Stimulated activated CD4-positive, alpha-beta T cell treated with anti-CD3 and anti-CD28 coated beads, TNF-alpha, amount 100 ng/mL, for 4 hours (primary cell): ENCODE measurements at regions not wholly inside any gene's neighbourhood (a gene's known extent, or its start where the extent isn't known, plus 50 kb on each side); places are given as distances from the start of the nearest gene placed in this dataset.

ENCODE experiments used
- DNase-seq, 3 experiments: peaks; one replicate each; pipeline ENCODE4 v3.0.0-alpha.2; 2020; ENCODE audit warnings: low read depth in 3 of 3

GRCh38 chr2:120515759-120516678 is 170.1 kb downstream of the INHBB start:
- no peak for DNase-seq

- DNase-seq, result no peak
Measured at GRCh38 chr2:120516679-120517314, 170.9 kb downstream of the INHBB start.

GRCh38 chr2:120517751-120518469 is 172.0 kb downstream of the INHBB start:
- DNase-seq, result no peak

- no peak for DNase-seq
Measured at GRCh38 chr2:120518819-120519218, 172.9 kb downstream of the INHBB start.

- no peak for DNase-seq
Measured at GRCh38 chr2:120519469-120519868, 173.5 kb downstream of the INHBB start.

- DNase-seq, result no peak
Measured at GRCh38 chr2:120520454-120520853, 174.5 kb downstream of the INHBB start.

- no peak for DNase-seq
Measured at GRCh38 chr2:120520929-120521912, 175.3 kb downstream of the INHBB start.

- no peak for DNase-seq
Measured at GRCh38 chr2:120522151-120522751, 176.3 kb downstream of the INHBB start.

- DNase-seq, result no peak
Measured at GRCh38 chr2:120523766-120524165, 177.8 kb downstream of the INHBB start.

GRCh38 chr2:120524174-120524573 is 178.2 kb downstream of the INHBB start:
- DNase-seq, result no peak

GRCh38 chr2:120525056-120526046 is 179.4 kb downstream of the INHBB start:
- no peak for DNase-seq

- no peak for DNase-seq
Measured at GRCh38 chr2:120526047-120526562, 180.2 kb downstream of the INHBB start.

- no peak for DNase-seq
Measured at GRCh38 chr2:120526997-120527945, 181.3 kb downstream of the INHBB start.

- DNase-seq, result no peak
Measured at GRCh38 chr2:120528051-120528692, 182.2 kb downstream of the INHBB start.

GRCh38 chr2:120528693-120529076 is 182.7 kb downstream of the INHBB start:
- DNase-seq, result no peak

GRCh38 chr2:120530781-120531180 is 184.8 kb downstream of the INHBB start:
- DNase-seq, result no peak

- no peak for DNase-seq
Measured at GRCh38 chr2:120531365-120531764, 185.4 kb downstream of the INHBB start.
